ENCODE measurements at regions not wholly inside any gene's neighbourhood (a gene's known extent, or its start where the extent isn't known, plus 50 kb on each side); places are given as distances from the start of the nearest gene placed in this dataset.

DNA sequence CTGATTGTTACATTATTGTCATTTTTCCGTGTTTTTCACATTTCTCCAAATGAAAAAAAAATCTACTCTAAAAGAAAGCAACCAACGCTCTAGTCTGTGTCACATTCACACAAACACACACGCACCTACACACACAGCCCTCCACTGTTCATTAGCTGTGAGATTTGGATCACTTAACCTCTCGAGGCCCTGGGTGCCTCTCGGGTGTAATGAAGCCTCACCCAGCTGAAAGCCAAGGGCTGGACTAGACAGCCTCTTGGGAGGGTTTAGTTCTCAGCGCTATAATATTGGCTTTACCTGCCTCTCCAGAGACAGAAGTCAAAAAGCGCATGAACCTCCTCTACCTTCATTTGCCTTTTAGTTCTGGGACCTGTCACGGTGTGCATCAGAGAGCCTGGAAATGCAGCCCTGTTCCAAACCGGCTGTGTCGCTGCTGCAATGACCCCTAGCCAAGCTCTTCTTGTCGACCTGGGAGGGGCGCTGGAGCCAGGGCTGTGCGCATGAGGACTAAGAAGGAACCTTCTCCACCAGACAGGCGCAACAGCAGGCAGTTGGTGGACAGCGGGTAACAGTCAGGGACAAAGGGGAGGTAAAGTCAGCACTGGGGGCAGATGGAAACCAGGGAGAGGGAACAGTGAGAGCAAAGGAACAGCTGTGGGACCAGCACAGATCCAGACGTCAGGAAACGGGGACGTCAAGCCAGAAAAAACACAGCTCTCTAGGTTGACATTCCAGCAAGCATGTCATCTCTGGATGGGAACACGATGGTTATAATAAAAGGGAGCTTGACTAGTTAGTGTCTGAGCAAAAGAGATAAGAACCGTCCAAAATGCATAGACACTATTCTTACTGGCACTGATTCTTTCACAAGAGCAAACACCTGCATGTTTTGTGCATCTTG, 375.9 kb downstream of the EFNB2 start:
- no peak for DNase-seq

DNA sequence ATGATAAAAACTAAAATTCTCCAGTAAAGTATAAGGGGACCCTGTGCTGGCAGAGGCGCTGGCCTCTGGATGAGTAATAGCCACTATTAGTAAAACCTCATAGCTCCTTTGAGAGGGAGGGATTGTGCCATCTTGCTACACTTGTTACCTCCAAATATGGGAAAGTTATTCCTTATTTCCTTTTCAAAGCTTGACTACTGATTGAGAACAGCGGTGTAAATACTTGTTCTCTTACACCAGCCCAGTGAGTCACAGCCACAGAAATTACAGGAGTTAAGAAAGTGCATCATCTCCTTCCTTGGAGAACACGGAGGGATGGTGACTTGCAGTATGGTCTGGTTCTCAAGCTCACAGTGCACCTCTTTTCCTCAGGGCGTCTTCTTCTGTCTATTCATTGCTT, 379.0 kb downstream of the EFNB2 start:
- no peak for DNase-seq

DNA sequence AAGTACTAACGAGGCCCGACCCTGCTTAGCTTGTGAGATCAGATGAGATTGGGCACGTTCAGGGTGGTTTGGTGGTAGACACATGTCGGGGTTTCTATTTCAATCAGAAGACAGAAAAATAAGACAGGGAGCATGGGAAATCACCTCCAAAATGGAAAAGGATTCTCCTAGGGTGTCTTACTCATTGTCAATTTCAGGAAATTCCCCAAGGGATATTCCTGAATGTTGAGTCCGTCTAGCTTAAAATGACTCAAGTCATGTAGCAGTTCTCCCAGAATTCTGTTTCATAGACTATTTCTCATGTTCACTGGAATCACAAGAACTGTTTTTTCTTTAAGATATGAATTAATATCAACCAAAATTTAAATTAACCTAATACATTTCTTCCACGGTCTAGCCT, 380.1 kb downstream of the EFNB2 start:
- no peak for DNase-seq

DNA sequence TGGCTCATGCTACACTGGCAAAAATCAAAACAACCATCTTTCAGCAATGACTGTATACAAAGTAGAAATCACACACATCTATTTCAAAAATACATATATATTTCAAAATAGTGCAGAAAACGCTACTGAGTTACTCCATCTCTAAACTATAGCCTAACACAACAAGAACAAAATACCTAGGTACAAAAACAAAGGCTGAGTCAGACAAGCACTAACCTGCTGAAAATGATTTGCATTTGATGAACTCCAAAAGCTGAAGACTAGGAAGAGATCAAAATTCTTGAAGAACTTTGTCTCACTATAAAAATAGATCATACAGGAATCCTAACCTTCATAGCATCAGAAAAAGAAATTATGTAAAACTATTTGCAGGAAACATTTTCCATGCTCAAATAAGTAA, 381.6 kb downstream of the EFNB2 start:
- no peak for DNase-seq

DNA sequence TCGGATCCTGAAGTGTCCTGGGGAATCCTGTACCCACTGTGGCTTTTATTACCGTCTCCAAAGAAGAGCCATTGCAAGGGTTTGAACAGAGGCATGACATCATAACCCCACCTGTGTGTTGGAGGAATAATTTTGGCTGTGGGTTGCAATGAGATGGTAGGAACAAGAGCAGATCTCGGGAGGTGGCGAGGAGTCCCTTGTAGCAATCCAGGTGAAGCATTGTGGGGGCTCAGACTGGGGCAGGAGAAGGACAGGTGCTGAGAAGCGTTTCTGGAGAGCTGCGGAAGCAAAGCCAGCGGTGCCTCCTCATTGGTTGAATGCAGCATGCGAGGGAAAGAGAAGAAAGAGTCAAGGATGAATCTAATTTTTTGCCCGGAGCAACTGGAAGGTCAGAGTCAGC, 382.4 kb downstream of the EFNB2 start:
- no peak for DNase-seq

DNA sequence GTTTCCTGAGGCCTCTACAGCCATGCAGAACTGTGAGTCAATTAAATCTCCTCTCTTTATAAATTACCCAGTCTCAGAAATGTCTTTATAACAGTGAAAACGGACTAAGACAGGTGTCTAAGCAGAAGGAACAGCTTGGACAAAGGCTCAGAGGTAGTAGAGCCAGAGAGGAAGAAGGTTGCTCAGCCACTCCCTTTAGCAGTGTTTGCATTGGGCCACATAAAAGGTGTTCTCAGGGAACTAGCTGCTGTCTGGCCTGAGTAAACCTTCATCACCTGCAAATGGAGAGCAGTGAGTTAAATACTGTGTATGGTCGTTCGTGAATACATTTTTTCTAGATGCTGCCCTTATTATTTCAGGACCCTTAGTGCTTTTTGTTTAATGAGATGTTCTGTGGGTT, 383.4 kb downstream of the EFNB2 start:
- no peak for DNase-seq

DNA sequence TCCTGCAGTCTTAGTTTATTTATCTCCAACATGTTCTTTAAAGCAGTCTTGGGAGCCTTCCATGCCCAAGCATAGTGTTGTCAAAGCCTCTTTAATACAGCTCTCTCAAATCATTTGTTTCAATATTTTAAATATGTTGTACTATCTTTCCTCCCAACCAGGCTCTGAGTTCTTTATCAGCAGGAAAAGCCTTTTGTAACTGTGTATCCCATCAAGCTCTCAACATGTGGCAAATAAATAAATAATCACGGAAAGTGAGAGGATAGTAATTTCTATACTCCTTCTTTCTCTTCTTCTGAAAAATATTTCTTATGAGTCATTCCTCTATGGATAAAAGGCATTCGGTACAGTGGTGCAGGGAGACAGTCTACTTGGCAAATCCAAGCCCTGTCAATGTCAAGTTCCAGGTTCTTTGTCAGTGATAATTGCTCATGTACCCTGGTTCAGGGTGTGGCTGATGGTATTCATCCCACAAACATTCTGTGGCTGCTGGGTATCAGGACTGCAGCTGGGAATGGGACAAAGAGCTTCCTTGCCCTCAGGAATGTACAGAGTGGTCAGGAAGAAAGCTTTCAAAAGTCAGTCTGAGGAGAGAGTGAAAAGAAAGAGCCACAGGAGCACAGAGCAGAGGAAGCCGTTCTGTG, 384.3 kb downstream of the EFNB2 start:
- no peak for DNase-seq

DNA sequence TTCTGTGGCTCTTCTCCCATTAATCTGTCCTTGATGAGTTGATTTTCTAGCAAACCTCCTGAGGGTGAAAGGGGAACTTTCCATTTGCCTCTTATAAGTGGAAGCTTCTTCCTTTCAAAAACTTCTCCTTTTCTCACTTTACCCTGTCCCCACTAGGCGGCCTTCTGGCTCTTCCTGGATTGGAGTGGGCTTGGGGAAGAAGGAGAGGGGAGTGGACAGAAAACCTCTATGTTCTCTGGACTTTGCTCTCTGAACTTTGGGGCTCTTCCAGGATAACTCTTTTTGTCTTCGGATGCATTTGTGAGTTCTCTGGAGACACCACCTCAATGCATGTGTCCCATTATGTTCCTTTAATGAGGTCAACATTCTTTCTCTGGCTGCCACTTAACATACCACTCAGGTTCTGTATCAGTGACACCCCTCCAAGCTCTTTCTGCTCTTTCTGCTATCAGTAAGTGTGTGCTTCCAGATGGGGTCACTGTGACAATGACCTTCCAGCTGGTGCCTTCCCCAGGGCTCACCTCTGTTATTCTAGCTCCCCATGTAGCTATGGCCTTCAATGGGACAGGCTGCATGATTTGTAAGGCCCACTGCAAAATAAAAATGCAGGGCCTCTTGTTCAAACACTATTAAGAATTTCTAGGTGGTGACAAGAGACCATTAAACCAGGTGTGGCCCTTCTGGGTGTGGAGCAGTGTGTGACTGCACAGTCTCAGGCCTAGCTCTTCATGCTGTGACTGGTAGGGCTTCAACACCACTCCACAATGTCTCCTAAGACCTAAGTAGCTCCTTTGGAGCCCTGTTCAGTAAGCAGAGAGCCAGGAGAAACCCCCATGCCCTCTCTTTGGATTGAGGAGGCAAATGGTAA, 389.2 kb downstream of the EFNB2 start:
- DNase-seq = no peak

DNA sequence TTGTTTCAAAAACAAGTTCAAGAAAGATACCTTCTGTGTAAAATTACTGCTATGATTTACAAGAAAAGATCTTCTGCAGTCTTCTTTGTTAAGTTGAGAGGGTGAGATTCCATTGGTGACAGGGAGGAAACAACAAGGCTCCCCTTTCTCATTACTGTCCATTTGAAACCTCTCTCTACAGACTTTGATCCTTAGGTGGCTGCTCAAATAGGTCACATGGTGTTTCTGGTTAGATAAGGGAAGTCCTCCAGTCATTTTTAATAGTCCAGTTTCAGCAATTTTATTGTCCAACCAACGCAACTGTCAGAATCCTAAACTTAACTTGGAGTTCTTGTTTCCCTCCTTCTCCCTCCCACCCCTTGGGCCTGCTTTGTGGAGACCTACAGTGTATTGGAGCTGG, 390.4 kb downstream of the EFNB2 start:
- DNase-seq = no peak

DNA sequence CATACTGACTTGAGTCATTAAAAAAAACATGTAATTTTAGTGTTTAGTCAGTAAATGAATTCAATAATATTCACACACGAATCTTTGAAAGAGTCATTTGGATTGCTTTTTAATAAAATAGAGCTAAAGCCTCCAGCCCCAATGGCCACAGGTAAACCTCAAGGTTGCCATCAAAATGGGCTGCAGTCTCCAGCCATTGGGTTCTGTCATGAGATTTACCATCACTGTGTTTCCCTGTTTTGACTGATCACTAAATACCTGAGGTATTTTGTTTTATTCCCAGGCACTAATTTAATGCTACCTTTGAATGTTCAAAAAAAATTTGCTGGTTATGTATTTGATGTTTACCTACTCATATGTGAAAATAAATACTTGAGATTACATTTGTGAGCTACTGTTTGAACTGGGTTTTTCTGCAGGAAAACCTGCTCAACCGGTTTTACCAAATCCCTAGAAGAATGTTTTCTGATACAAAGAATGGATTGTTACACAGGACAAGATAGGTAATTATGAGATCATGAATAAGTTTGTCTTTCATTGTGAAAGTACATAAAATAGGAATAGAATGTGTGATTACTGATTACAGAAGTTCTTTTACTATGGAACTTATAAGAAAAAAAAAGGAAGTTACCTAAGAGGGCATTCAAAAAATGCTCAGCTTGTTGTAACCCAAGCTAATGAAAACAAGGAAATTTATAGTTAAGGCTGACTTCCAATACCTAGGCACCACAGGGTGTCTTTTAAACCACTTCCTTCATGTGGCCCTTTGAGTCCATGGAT, 391.3 kb downstream of the EFNB2 start:
- no peak for DNase-seq

DNA sequence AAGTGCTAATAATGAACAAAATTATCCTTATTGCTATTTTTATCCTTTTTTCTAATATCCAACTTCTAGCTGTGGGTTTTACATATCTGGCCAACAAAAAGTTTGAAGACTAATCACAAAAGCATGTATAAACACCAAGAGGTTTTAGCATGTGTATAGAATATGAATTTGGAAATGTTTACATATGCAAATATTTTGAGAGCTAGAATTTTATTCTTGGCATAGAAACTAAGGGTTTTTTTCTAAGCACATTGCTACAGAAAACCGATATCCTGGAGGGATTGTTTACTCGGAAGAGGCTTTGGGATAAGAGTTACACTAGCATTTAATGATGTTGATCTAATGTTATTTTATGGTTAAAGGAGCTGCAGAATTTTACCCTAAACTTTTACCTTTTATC, 392.1 kb downstream of the EFNB2 start:
- DNase-seq = no peak

DNA sequence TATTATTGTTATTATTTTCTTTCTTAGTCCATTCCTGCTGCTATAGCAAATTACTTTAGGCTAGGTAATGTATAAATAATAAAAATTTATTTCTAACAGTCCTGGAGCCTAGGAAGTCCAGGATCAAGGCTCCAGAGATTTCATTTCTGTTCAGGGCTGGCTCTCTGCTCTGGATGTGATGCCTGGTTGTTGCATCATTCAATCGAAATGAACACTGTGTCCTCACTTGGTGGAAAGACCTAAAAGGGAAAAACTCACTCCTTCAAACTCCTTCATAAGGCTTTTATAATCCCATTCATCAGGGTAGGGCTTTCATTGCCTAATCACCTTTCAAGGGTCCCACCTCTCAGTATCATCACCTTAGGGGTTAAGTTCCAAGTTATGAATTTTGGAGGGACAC, 395.0 kb downstream of the EFNB2 start:
- DNase-seq = no peak

DNA sequence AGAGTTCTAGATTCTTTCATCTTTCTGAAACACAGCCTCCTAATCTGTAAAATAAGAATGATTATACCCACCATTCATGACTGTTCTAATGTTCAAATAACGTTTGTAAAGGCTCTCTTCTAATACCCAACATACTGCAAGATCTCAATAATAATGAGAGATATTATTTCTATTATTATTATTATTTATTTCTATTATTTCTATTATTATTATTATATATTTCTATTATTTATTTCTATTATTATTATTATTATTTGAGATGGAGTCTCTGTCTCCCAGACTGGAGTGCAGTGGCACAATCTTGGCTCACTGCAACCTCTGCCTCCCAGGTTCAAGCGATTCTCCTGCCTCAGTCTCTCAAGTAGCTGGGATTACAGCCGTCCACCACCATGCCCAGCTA, 395.5 kb downstream of the EFNB2 start:
- no peak for DNase-seq

DNA sequence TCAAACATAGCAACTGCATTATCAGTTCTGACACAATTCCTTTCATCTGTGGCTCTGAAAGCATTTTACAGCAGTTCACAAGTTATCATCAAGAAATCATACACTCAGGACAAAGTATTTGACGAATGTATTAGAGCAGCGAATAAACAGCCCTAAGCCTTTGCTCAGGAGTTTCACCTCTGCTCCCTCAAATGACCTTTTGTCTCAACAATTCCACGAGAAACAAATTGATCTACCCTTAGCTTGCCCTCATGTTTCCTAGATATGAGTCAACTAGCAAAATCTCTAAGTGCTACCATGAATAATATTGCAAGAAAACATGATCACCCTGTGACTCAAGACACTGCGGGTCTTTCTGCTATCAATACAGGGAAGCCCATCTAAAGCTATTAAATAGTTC, 396.1 kb downstream of the EFNB2 start:
- DNase-seq = no peak

DNA sequence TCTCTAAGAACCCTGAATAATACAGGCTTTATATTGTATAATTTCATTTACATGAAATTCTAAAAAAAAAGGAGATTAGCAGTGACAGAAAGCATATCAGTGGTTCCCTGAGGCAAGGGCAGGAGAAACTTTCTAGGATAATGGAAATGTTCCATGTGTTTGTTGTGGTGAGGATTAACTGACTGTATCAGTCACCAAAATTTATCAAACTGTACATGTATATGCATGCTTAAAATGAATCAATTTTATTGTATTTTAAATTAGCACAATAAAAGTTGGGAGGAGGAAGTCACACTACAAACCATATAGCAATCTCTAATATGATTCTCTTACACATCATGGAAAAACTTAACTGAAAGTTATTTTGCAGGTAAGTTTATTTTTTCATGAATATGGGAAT, 396.8 kb downstream of the EFNB2 start:
- DNase-seq = no peak

DNA sequence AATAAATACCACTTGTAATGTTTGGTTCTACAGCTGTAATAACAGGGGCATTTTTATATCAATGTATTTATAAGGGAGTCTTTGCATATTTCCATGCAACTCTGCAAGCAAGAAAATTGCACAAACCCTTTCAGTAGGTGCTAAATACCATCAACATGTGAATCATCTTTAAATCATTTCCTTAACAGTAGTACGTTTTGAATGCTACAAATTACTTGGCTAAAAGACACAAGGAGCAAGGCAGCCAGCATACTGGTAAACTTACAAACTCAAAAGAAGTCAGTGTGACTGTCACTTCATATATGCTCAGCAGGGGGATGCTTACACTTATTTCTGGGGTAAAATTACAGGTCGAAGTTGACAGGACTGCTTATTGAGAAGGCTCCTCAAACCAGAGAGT, 402.4 kb downstream of the EFNB2 start:
- no peak for DNase-seq

DNA sequence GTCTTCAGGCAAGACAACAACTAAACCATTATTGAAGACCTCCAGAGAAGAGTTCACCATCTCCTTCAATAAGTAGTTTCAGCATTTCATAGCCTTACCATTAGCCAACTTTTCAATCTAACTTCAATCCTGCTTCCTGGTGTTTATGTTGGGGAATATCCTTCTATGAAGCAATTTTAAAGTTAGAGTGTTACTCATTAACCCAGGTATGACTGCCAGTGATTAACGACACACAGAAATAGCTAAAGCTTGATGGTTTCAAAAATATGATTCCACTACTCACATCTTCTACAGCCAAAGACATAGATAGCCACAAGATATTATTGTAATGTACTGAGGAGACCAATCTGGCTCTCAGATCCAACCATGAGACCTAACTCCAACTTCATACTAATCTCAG, 403.2 kb downstream of the EFNB2 start:
- no peak for DNase-seq

DNA sequence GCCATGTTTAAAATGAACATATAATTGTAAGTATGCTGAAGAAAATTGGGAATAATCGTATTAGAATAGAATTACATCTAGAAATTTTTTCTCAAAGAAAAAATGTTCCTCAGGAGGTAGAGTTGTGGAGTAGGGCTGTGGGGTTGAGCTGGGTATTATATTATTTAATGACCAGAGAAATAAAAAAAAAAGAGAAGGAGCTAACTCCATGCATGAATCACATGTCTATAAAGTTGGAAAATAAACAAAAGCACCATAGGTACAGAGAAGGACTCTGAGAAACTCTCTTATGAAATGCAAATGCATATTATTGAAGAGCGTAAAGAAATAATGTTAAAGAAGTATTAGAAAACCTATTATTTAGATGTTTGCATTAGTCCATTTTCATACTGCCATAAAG, 405.5 kb downstream of the EFNB2 start:
- no peak for DNase-seq

DNA sequence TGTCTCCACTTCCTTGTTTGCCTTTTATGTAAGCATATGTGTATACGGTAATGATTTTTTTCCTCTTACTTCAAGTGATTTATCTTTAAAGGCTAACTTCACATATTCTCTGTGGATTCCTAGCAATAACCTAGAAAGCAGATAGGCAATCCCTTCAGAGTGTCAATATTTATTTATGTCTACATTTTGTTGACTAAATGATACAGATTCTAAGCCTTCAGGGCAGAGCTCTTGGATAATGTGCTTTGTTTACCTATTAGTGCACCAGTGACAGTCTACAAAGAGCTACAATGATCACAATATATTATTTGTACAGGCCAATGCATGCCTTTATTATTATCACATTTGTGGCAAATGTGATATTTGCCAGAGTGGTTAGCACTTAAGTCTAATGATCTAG, 406.2 kb downstream of the EFNB2 start:
- no peak for DNase-seq

DNA sequence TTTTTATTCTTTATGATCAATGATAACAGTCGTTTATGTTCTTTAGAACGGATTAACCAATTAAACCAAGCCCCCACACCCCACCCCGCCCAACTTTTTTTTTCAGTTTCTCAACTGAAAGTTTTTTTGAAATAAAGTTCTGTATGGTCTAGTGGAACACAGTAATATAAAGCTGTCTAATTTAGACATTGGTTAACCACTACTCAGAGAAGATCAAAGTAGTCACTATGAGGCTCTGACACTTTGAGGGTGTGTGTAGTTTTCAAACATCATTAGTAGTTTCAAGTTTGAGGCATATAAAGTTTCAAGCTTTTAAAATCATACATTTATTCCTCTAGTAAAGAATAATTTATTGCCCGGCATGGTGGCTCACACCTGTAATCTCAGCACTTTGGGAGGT, 413.2 kb downstream of the EFNB2 start:
- no peak for DNase-seq

DNA sequence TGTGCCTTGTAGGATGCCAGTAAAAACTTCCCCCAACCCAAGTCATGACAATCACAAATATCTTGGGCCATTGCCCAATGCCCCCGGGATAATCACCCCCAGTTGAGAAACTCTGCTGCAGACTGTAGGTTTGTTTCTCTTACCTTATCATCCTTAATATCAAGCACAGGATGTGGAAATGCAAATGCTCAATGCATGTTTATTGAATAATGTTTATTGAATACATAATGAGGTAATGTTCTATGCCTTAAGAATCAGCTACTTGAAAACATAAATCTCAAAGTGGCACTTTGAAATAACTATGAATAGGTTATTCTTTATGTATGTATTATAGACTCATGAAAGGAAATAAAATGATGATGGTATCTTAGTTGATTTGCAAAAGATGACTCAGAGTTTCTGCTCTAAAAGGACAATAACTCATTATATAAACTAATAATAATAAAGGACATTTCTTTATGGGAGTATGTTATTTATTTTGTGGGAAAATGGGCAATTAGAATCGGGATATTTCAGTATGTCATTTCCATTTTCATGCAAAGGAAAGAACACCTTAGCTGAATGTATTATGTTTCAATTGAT, 414.2 kb downstream of the EFNB2 start:
- DNase-seq = no peak

DNA sequence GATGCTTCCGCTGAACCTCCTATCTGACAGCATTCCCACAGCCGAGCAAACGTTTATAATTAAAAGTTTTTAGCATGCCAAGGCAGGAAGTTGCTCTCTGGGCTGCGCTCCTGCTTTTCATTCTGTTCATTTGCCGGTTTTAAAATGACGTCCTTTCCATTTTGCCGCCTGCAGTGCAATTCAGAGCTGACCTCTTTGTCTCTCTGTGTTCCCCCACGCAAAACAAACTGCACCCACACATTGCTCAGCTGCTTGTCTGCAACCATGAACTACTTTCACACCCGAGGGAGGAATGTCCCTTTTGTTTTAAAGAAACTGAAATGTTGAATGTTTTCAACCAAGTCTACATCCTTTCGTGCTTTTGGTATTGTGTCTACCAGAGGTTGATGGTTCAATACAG, 416.5 kb downstream of the EFNB2 start:
- DNase-seq = no peak

DNA sequence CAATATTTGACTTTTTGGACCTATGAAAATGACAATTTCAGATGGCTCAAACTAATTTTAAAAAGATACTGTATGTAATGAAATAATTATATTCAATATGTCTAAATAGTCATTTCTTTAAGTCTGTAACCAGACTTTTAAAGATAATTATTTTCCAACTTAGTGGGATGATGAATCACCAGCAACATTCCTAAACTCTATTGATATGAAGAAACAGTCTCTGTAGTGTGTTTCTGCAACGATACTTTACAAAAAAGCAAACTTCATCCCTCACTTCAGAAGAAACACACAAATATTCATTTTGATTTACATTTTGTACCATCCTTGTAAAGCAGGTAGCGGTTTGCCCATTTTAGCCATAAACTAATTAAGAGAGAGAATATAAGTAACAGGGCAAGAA, 417.4 kb downstream of the EFNB2 start:
- no peak for DNase-seq
